ENCODE measurements at regions not wholly inside any gene's neighbourhood (a gene's known extent, or its start where the extent isn't known, plus 50 kb on each side); places are given as distances from the start of the nearest gene placed in this dataset.
"Not testable (repeated sequence)": the region's sequence is repeated elsewhere in the genome, so short reads cannot be mapped to it uniquely, and the experiment has no call there.

DNA sequence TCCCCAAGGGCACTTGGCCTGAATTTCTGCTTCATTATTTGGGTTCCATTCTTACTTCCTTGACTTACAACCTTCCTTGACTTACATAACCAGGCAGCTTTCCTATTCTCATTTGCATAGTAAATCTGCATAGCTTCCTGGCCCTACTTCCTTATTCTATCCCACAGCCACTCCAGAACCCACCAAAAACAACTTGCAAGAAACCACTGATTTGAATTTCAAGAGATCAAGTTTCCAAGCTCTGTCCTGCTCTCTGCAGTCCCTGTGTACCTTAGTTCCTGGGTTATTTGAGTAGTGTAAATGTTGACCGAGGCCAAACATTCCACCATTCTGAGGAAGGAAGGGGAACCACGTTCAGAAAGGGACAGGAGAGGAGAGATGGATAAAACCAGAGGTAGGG, 603.3 kb downstream of the PTPRC start:
- H3K36me3 ChIP-seq, result no peaks in the 10 kb centered on the region
- no peak overlapping the region for H3K27ac ChIP-seq
- no peak for DNase-seq
- H3K4me3 ChIP-seq, result no peak overlapping the region
- intact Hi-C loops (cut with DNase I; ENCODE audit: low total_unique reads), result no loop called here
- peaks cover 0 to 3% of the 10 kb centered on the region in 2 donors for H3K27me3 ChIP-seq
- no peaks in the 10 kb centered on the region for H3K4me1 ChIP-seq
- no peaks in the 10 kb centered on the region for H3K9me3 ChIP-seq
- TF ChIP-seq, protein P1, sequence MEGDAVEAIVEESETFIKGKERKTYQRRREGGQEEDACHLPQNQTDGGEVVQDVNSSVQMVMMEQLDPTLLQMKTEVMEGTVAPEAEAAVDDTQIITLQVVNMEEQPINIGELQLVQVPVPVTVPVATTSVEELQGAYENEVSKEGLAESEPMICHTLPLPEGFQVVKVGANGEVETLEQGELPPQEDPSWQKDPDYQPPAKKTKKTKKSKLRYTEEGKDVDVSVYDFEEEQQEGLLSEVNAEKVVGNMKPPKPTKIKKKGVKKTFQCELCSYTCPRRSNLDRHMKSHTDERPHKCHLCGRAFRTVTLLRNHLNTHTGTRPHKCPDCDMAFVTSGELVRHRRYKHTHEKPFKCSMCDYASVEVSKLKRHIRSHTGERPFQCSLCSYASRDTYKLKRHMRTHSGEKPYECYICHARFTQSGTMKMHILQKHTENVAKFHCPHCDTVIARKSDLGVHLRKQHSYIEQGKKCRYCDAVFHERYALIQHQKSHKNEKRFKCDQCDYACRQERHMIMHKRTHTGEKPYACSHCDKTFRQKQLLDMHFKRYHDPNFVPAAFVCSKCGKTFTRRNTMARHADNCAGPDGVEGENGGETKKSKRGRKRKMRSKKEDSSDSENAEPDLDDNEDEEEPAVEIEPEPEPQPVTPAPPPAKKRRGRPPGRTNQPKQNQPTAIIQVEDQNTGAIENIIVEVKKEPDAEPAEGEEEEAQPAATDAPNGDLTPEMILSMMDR (IDR thresholded peaks at IDR 0.05), result no peak

GRCh38 chr1:199242601-199243000, 603.8 kb downstream of the PTPRC start:
- H3K27ac ChIP-seq, result no peak overlapping the region
- H3K9me3 ChIP-seq, result no peaks in the 10 kb centered on the region
- H3K4me1 ChIP-seq, result no peaks in the 10 kb centered on the region
- H3K4me3 ChIP-seq, result no peak overlapping the region
- TF ChIP-seq, protein P1 (IDR thresholded peaks at IDR 0.05), result no peak
- intact Hi-C loops (cut with DNase I; ENCODE audit: low total_unique reads), result no loop called here
- DNase-seq, result no peak
- peaks cover 0 to 3% of the 10 kb centered on the region in 2 donors for H3K27me3 ChIP-seq
- no peaks in the 10 kb centered on the region for H3K36me3 ChIP-seq

DNA sequence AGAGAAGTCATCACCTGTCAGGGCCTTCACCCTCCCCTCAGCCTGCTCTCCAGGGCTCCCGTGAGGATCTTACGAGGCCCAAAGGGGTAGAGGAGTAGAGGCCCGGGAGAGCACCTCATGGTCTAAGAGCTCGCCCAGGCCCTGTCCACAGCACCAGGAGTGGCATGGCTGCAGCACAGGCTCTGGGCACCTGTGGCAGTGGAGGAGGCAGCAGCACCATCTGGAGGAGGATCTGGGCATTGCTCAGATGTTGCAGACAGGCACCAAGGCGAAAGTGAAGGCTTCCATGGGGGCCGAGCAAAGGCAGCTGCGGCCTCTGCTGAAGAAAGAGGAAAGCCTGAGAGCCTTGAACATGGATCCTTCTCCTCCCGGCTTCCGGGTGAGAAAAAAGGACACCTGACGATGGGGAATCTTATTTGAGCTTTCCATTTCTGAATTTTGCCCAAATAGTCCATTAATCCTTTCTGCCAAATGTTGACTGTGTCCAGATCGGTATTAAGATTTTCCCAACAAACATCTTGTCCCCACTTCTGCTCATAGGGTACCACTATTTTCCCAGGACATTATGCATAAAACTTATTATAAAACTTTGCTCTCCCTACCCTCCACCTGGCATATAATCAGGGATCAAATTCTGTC, 604.7 kb downstream of the PTPRC start:
- no peak overlapping the region for H3K27ac ChIP-seq
- H3K4me3 ChIP-seq, result no peak overlapping the region
- TF ChIP-seq, protein P1 (IDR thresholded peaks at IDR 0.05), result no peak
- DNase-seq, result no peak
- no peaks in the 10 kb centered on the region for H3K9me3 ChIP-seq
- H3K36me3 ChIP-seq, result no peaks in the 10 kb centered on the region
- H3K4me1 ChIP-seq, result no peaks in the 10 kb centered on the region
- H3K27me3 ChIP-seq, result peaks cover 0 to 3% of the 10 kb centered on the region in 2 donors
- intact Hi-C loops (cut with DNase I; ENCODE audit: low total_unique reads), result no loop called here

DNA sequence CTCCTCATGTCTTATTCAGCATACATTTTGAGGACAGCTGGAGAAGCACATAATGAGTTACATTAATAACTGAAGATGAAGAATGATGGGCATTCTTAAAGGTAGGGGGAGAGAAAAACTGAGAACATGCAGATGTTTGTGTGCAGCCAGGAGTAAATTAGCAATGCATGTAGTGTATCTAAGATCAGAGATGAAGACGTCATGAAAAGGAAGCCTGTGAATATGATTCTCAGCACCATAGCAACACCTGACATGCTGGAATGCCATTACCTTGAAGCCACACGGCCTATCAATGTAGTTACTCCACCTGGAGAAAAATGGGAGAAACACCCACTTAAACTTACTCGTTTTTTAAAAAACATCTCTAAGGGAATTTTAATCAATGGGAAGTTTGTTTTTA, 607.1 kb downstream of the PTPRC start:
- intact Hi-C loops (cut with DNase I; ENCODE audit: low total_unique reads), result no loop called here
- H3K27ac ChIP-seq, result no peak overlapping the region
- TF ChIP-seq, protein P1 (IDR thresholded peaks at IDR 0.05), result no peak

DNA sequence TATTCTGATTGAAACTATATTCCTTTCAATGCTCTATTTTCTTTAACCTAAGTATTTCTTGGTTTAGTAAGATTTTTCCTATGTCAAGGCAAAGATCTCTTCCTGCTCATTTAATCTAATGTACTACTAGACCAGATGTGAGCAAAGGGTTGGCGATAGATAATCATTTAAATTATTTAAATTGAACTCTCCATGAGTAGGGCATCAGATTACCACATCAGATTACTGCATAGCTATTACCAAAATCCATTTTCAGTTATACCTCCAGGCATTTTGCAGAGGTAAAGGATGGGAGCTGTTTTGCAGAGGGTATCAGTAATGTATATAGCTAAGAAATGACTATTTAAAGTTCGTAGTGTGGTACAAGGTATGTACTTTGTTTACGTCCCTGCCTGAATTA, 607.9 kb downstream of the PTPRC start:
- intact Hi-C loops (cut with DNase I; ENCODE audit: low total_unique reads), result no loop called here
- TF ChIP-seq, protein P1 (IDR thresholded peaks at IDR 0.05), result no peak
- Histone ChIP-seq H3K4me3 (no peak overlapping the region), H3K9me3 (no peaks in the 10 kb centered on the region), H3K27ac (no peak overlapping the region), H3K36me3 (no peaks in the 10 kb centered on the region), H3K27me3 (peaks cover 0 to 3% of the 10 kb centered on the region in 2 donors), H3K4me1 (no peaks in the 10 kb centered on the region)
- no peak for DNase-seq

More for the DNA sequence above, 607.1 kb downstream of the PTPRC start:
- no peaks in the 10 kb centered on the region for H3K4me1 ChIP-seq
- H3K27me3 ChIP-seq, result peaks cover 0 to 3% of the 10 kb centered on the region in 2 donors
- no peaks in the 10 kb centered on the region for H3K9me3 ChIP-seq
- H3K4me3 ChIP-seq, result no peak overlapping the region
- no peak for DNase-seq
- no peaks in the 10 kb centered on the region for H3K36me3 ChIP-seq

- Histone ChIP-seq H3K36me3 (no peaks in the 10 kb centered on the region), H3K9me3 (no peaks in the 10 kb centered on the region), H3K4me3 (no peak overlapping the region), H3K27ac (no peak overlapping the region), H3K27me3 (peaks cover 0 to 3% of the 10 kb centered on the region in 2 donors), H3K4me1 (no peaks in the 10 kb centered on the region)
- DNase-seq, result no peak
- intact Hi-C loops (cut with DNase I; ENCODE audit: low total_unique reads), result no loop called here
- TF ChIP-seq, protein P1 (IDR thresholded peaks at IDR 0.05), result no peak
Observed at GRCh38 chr1:199247891-199248290, 609.1 kb downstream of the PTPRC start.

DNA sequence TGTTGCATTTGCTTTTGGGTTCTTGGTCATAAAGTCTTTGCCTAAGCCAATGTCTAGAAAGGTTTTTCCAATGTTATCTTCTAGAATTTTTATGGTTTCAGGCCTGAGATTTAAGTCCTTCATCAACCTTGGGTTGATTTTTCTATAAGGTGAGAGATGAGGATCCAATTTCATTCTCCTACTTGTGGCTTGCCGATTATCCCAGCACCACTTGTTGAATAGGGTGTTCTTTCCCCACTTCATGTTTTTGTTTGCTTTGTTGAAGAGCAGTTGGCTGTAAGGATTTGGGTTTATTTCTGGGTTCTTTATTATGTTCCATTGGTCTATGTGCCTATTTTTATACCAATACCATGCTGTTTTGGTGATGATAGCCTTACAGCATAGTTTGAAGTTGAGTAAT, 615.2 kb downstream of the PTPRC start:
- intact Hi-C loops (cut with DNase I; ENCODE audit: low total_unique reads); H3K36me3 ChIP-seq; H3K9me3 ChIP-seq; H3K27me3 ChIP-seq; H3K4me3 ChIP-seq; H3K27ac ChIP-seq; DNase-seq; H3K4me1 ChIP-seq: not testable (repeated sequence)

All from tibial artery (tissue), 4 donors.